ENCODE measurements at regions not wholly inside any gene's neighbourhood (a gene's known extent, or its start where the extent isn't known, plus 50 kb on each side); places are given as distances from the start of the nearest gene placed in this dataset.

DNA sequence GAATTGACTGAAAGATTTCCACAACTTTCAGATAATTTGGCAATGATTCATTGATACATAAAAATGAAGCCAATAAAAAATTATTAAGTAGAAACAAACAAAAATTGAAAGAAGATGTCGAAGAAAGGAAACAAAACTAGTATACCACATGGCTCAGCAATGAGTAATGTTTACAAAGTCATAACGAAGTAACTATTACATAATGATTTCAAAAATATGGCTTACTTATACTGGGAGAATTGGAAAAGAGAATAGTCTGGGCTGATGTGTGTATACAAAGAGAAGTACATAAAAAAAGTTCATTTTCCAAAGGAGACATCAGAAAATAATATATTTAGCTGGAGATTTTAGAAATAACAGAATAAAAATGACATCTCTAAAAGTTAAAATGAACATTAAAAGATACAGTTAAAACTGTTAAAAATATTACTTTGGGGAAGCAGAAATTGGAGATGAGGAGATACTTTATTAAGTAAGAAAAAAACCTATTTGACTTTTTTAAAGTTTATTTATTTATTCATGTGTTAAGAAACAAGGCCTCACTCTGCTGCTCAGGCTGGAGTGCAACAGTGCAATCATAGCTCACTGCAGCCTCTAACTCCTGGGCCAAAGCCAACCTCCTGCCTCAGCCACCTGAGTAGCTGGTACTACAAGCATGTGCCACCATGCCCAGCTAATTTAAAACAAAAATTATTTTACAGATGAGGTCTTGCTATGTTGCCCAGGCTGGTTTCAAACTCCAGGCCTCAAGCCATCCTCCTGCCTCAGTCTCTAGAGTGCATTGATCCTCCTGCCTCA is 409.7 kb upstream of the PIK3C3 start:
- H3K27me3 ChIP-seq: no peaks in the 10 kb centered on the region
- DNase-seq (ENCODE audit: low spot score in 2 of 2): no peak
- no peaks in the 10 kb centered on the region for H3K36me3 ChIP-seq
- H3K27ac ChIP-seq: no peak overlapping the region
- H3K4me3 ChIP-seq: no peak overlapping the region
- H3K4me1 ChIP-seq: no peaks in the 10 kb centered on the region
- intact Hi-C loops (cut with DNase I; ENCODE audit: low total_unique reads): no loop called here
- no peaks in the 10 kb centered on the region for H3K9me3 ChIP-seq
- TF ChIP-seq, protein P1, sequence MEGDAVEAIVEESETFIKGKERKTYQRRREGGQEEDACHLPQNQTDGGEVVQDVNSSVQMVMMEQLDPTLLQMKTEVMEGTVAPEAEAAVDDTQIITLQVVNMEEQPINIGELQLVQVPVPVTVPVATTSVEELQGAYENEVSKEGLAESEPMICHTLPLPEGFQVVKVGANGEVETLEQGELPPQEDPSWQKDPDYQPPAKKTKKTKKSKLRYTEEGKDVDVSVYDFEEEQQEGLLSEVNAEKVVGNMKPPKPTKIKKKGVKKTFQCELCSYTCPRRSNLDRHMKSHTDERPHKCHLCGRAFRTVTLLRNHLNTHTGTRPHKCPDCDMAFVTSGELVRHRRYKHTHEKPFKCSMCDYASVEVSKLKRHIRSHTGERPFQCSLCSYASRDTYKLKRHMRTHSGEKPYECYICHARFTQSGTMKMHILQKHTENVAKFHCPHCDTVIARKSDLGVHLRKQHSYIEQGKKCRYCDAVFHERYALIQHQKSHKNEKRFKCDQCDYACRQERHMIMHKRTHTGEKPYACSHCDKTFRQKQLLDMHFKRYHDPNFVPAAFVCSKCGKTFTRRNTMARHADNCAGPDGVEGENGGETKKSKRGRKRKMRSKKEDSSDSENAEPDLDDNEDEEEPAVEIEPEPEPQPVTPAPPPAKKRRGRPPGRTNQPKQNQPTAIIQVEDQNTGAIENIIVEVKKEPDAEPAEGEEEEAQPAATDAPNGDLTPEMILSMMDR (IDR thresholded peaks at IDR 0.05): no peak
- no peak for TF ChIP-seq POLR2A (IDR thresholded peaks at IDR 0.05)
- no peak for TF ChIP-seq POLR2AphosphoS5 (IDR thresholded peaks at IDR 0.05)

DNA sequence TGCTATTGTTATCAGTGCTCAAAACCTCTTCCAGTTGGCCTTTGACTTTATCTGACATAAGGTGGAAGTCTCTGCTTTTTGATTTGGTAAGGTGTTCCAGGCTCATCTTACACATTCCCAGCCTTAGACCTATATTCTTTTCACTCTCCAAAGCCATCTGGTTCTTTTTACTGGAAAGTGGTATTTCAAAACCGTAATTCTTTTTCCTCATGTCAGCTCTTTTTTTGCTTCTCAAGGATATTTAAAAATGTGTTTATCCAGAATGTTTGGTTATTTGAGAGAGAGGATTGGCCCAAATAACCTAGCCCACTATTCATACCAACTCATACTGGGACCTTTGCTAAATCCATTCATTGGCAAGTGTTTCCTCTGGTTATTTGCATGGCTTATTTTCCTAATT is 411.2 kb upstream of the PIK3C3 start:
- intact Hi-C loops (cut with DNase I; ENCODE audit: low total_unique reads): no loop called here
- TF ChIP-seq, protein P1 (IDR thresholded peaks at IDR 0.05): no peak
- TF ChIP-seq POLR2A (IDR thresholded peaks at IDR 0.05) (no peak), POLR2AphosphoS5 (IDR thresholded peaks at IDR 0.05) (no peak)
- Histone ChIP-seq H3K4me1 (no peaks in the 10 kb centered on the region), H3K9me3 (no peaks in the 10 kb centered on the region), H3K4me3 (no peak overlapping the region), H3K27ac (no peak overlapping the region), H3K36me3 (no peaks in the 10 kb centered on the region), H3K27me3 (no peaks in the 10 kb centered on the region)
- DNase-seq (ENCODE audit: low spot score in 2 of 2): no peak

DNA sequence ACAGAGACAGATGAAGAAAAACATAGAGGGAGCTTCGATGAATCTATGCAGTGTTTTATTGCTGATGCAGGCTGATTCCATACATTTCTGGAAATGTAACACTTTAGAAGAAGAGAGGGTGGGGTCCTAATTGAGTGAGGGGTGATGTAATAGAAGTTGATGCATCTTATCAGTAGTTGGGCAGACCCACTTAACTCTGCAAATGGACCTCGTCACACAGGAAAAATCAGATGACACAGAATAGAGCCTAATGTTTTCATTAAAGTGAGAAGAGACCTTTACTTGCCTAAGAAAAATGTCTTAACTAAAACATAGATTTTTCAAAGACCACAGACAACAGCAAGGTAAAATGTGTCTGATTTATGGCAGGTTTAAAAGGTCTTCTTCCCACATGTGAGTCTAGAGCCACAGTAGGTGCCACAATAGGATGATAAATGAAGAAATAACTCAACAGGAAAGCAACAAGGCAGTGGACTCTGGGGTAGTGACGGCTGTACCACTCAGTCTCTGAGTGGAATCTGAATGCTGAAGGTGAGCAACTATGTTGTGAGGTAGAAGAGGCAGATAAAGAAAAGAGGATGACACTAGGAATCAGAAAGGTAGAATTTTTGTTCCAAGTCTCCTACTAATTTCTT is 414.7 kb upstream of the PIK3C3 start:
- H3K4me3 ChIP-seq: no peak overlapping the region
- intact Hi-C loops (cut with DNase I; ENCODE audit: low total_unique reads): no loop called here
- no peak for DNase-seq (ENCODE audit: low spot score in 2 of 2)
- H3K9me3 ChIP-seq: no peaks in the 10 kb centered on the region
- H3K4me1 ChIP-seq: no peaks in the 10 kb centered on the region
- no peaks in the 10 kb centered on the region for H3K27me3 ChIP-seq
- TF ChIP-seq POLR2AphosphoS5 (IDR thresholded peaks at IDR 0.05) (no peak), POLR2A (IDR thresholded peaks at IDR 0.05) (no peak)
- TF ChIP-seq, protein P1 (IDR thresholded peaks at IDR 0.05): no peak
- H3K27ac ChIP-seq: no peak overlapping the region
- no peaks in the 10 kb centered on the region for H3K36me3 ChIP-seq

DNA sequence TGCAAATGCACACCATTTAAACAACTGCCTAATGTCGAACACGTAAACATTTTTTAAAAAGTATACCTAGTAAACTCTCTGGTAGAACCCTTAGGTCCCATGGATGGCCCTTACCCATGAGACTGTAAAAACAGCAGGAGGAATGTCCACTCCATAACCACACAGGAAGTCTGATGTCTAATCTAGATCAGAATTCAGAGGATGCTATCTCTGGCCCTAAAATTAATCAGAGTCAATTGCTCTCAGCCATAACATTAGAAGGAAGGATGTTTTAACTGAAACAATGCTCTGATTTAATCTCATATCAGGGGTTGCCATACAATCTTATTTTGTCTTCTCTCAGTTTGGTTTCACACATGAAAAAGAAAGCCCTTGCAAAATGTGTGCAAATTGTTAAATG is 416.3 kb upstream of the PIK3C3 start:
- no peak overlapping the region for H3K4me3 ChIP-seq
- H3K36me3 ChIP-seq: no peaks in the 10 kb centered on the region
- no peak overlapping the region for H3K27ac ChIP-seq
- H3K9me3 ChIP-seq: no peaks in the 10 kb centered on the region
- H3K4me1 ChIP-seq: no peaks in the 10 kb centered on the region
- intact Hi-C loops (cut with DNase I; ENCODE audit: low total_unique reads): no loop called here
- no peaks in the 10 kb centered on the region for H3K27me3 ChIP-seq
- TF ChIP-seq, protein P1 (IDR thresholded peaks at IDR 0.05): no peak
- no peak for TF ChIP-seq POLR2AphosphoS5 (IDR thresholded peaks at IDR 0.05)
- no peak for TF ChIP-seq POLR2A (IDR thresholded peaks at IDR 0.05)
- no peak for DNase-seq (ENCODE audit: low spot score in 2 of 2)

DNA sequence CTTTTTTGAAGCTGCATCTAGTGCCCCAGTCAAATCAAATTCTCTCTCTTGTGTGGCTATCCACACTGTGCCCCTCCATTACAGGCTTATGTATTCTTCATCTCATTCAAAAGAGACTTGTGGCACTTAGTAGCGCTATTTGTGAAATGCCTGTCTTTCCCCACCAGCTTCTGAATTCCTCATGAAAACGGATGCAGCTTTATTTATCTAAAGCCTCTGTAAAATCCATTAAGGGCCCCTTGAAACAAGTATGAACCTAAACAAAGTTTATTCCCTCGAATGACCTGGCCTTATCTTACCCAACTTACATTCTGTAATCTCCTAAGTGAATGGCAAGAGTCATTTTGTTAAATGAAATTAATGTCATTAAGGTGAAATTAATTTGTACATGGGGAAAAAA is 417.4 kb upstream of the PIK3C3 start:
- Histone ChIP-seq H3K4me1 (no peaks in the 10 kb centered on the region), H3K36me3 (no peaks in the 10 kb centered on the region), H3K4me3 (no peak overlapping the region), H3K27me3 (no peaks in the 10 kb centered on the region), H3K27ac (no peak overlapping the region), H3K9me3 (no peaks in the 10 kb centered on the region)
- DNase-seq (ENCODE audit: low spot score in 2 of 2): no peak
- intact Hi-C loops (cut with DNase I; ENCODE audit: low total_unique reads): no loop called here
- TF ChIP-seq, protein P1 (IDR thresholded peaks at IDR 0.05): no peak
- TF ChIP-seq POLR2AphosphoS5 (IDR thresholded peaks at IDR 0.05) (no peak), POLR2A (IDR thresholded peaks at IDR 0.05) (no peak)
